NT2/D1 (cell line): ENCODE measurements at regions not wholly inside any gene's neighbourhood (a gene's known extent, or its start where the extent isn't known, plus 50 kb on each side); places are given as distances from the start of the nearest gene placed in this dataset.

Experiments used
- SUZ12 ChIP-seq: IDR thresholded peaks from 2 replicates; pipeline ENCODE4 v1.6.1; 2011; ENCODE audit not compliant: insufficient read length, insufficient read depth; ENCODE audit errors: extremely low read depth
- YY1 ChIP-seq: IDR thresholded peaks from 2 replicates; pipeline ENCODE4 v1.6.1; 2011; ENCODE audit not compliant: insufficient read length, insufficient read depth
- ZNF274 ChIP-seq: IDR thresholded peaks from 2 replicates; pipeline ENCODE4 v1.6.1; 2011; ENCODE audit warnings: mild to moderate bottlenecking, low read depth, low read length

DNA sequence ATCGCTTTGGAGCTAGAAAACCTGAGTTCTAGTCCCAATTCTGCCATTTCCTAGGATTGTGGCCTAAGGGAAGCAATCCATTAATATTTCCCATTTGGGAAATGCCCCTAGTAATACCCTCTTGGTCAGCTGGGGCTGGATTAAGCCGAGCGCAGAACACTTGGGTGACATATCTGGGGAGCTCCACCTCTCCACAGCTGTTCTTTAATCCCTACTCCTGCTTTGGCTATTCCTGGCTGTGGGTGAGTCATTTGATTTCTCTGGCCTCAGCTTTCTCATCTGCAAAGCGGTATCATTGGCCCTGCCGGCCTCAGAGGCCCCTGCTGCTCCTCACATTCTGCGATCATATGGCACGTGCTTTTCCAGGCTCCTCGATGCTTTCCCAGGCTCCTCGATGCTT is 108.3 kb downstream of the BUB3 start:
- TF ChIP-seq YY1 (no peak), ZNF274 (no peak), SUZ12 (no peak)
